H4 (cell line): ENCODE measurements at regions not wholly inside any gene's neighbourhood (a gene's known extent, or its start where the extent isn't known, plus 50 kb on each side); places are given as distances from the start of the nearest gene placed in this dataset.

Experiments used
- DNase-seq: peaks from one replicate; pipeline ENCODE4 v3.0.0-alpha.2; 2015; ENCODE audit warnings: low spot score

DNA sequence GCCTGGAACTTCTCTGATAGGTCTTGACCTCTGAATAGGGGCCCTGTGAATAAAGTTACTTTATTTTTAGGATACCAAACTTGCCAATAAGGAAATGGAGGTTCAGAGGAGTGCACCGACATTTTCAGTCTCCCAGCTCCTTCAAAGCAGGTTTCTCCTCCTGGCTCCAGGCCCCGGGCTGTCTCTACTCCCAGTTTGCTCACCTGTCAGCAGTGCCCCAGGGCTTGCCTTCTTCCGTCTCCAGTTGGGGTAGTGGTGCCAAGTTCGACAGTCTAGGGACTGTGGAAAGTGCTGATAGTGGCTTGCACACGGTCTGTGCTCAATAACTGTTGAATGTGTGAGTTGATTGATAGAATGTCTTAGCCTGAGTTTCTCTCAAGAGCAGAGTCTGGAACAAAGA is 149.2 kb downstream of the ACTL8 start:
- DNase-seq = no peak

DNA sequence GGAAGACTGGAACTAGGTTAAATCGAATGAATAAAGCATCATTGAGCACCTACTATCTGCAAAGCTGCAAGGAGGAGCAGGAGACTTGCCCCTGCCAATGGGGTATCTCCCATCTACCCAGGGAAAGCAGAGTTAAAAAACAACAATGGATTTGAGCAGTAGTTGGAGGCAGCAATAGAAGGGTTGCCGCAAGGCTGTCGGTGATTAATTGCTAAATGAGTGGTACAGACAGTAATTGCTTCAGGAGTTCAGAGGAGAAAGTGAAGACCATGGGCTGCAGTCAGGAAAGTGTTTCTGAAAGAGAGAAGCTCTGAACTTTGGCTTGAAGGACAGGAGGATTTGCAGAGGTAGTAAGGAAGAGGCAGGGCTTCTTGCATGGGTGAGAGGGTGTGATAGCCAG is 152.9 kb downstream of the ACTL8 start:
- no peak for DNase-seq

DNA sequence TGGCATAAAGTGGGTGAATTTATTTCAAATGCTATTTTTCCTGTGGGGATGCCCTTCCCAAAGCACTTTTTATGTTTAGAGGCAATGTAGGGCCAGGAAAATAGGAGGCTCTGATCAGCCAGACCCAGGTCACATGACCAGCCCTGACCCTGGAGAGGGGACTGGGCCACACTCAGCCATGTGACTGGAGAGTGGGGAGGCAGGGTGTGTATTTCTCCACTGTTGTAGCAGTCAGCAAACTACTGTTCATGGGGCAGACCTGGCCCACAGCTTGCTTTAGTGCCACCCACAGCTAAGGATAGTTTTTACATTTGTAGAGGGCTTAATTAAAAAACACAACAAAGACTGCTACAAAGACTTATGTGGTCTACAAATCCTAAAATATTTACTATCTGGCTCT is 153.8 kb downstream of the ACTL8 start:
- DNase-seq = no peak

DNA sequence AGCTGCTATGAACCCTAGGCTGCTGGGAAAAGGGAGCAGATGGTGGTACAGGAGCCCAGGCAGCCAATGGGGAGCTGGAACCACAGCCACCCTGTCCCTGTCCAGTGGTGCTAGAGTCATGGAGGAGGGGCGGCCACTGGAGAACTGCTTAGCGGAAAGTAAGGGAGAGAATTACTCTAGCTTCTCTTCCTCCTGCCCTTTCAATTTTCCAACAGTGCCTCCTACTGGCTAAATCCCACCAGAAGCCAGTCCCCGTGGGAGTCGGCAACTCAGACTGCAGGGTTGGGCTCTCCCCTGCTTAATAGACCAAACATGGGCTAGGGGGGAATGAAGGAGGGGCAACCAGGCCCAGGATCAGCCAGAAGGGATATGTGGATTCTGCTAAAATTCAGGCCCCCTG is 154.5 kb downstream of the ACTL8 start:
- DNase-seq = no peak

DNA sequence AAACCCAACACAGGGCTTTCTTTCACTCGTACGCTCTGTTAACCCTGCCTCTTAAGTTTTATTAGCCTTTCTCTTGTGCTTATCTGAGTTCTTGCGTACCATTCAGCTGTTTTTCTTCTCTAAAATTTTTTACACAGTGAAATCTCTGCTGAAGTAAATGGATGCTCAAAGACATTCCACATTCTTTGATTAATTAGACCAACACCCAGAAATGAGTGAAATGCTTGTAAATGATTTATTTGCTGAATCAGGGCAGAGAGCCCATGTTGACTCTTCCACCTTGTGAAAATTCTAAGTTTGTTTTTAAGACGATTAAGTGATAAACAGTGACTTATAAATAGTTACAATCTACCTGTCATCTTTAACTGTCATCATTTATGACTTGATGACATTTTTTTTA is 156.7 kb downstream of the ACTL8 start:
- DNase-seq = no peak

DNA sequence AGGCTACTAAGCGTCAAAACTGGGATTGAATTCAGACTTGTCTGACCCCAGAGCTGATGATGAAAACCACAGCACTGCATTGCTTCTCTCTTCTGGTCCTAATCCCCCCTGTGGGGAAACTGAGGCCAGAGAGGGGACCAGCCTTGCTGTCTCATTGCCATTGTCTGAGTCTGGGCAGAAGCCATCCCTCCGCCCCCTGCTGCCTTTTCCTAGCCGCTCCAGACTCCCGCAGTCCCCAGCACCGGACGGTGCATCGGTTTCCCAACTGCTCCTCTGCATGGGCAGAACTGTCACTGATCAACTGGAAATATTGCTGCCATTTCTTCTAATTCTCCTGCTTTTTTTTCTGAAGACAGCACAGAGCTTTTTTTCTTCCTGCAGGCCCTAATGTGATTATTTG is 157.4 kb downstream of the ACTL8 start:
- no peak for DNase-seq

DNA sequence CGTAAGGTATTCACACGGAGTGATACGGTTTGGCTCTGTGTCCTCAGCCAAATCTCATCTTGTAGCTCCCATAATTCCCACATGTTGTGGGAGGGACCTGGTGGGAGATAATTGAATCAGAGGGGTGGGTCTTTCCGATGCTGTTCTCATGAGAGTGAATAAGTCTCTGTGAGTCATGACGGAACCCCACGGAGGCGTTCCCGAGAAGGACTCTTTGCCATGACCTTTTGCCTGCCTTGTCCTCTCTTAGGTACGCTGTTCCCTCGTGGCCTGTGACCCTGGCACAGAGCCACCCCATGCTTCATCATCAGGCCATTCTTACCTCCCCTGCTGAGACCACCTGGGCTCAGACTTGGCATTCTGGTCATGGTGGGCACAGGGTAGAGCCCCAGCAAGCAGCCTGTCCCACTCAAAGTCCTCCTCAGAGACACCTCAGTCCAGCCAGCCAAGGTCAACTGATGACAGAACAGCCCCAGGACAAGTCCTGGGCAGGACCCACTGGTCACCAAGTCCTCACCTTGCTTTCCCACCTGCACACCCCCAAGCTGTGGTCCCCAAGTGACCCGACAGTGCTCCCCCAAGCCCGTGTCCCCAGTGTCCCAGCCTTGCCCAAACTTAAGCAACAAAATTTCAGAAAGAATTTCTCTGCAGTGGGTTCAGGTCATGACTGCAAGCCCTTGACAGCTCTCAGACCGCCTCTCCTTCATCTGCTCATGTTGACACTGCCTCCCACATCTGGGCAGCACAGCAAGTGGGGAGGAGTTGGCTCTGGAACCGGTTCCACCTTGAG is 158.4 kb downstream of the ACTL8 start:
- DNase-seq = no peak

DNA sequence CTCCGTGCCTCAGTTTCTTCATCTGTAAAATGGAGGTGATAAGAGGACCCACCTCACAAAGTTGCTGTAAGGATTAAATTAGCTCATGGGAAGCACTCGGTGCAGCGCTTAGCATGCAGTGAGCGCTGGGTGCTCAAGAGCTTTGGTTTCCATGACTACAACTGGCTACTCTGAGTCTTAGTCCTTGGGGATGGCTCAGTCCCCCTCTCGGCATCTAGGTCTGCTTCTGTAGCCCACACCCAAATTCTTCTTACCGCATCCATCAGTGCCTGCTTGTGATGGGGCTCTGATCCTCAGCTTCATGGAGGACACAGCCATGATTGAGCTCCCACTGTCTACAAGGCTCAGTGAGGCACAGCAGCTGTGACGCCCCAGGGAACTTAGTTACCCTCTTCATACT is 159.0 kb downstream of the ACTL8 start:
- DNase-seq = no peak

DNA sequence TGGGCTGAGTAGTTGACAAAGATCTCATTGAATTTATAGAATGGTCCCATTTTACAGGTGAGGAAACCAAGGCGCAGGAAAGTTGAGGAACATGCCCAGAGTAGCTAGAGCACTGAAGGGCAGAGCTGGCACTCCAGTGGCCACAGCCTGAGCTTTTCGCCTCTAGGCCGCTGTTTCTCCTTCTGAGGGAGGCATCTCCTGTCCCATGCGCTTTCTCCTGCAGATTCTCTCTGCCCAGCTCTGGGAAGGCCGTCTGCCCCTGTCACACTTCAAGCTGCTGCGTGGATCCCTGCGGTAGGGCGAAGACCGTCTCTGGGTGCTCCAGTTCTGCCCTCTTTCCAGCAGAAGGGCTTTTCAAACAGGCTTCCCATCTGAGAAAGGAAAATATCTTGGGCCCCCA is 159.9 kb downstream of the ACTL8 start:
- no peak for DNase-seq

DNA sequence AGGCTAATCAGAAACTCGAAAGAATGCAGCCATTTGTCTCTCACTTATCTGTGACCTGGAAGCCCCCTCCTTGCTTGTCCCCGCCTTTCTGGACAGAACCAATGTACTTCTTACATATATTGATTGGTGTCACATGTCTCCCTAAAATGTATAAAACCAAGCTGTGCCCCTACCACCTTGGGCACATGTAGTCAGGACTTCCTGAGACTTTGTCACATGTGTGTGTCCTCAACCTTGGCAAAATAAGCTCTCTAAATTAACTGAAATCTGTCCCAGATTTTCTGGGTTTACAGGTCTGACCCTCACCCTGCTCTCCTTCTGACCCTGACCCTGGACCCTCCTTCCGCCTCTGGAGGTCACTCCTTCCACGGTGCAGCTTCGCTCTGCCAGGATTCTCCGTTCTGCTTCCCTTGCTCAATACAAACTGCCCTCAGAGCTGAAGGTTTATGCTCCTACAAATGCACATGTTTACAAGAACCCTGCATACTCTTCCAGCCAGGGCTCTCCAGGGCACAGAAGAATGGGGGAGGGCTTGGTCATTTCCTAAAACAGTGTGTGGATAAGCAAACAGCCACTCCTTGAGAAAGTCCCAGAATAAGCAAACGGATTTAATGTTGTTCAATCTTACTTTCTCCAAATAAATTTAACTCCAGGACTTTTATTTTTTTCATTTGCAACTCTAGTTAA is 160.5 kb downstream of the ACTL8 start:
- DNase-seq = no peak

DNA sequence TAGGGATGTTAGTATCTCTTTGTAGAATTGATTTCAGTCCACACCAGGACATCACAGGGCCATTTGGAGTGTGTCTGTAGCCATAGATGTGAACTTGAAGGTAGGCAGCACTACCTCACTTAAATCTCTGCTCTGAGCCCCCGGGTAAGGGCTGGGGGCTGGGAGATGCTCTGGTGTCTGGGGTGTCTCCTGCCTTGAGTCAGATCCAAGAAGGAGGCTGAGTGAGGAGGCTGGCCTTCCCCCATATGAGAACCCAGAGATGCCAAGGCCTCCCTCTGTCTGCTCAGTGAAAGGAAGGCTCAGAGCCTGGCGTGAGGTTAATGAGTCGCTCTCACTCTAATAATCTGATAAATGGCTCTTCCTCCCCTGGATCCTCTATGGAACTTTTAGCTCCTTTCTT is 161.6 kb downstream of the ACTL8 start:
- DNase-seq = no peak

DNA sequence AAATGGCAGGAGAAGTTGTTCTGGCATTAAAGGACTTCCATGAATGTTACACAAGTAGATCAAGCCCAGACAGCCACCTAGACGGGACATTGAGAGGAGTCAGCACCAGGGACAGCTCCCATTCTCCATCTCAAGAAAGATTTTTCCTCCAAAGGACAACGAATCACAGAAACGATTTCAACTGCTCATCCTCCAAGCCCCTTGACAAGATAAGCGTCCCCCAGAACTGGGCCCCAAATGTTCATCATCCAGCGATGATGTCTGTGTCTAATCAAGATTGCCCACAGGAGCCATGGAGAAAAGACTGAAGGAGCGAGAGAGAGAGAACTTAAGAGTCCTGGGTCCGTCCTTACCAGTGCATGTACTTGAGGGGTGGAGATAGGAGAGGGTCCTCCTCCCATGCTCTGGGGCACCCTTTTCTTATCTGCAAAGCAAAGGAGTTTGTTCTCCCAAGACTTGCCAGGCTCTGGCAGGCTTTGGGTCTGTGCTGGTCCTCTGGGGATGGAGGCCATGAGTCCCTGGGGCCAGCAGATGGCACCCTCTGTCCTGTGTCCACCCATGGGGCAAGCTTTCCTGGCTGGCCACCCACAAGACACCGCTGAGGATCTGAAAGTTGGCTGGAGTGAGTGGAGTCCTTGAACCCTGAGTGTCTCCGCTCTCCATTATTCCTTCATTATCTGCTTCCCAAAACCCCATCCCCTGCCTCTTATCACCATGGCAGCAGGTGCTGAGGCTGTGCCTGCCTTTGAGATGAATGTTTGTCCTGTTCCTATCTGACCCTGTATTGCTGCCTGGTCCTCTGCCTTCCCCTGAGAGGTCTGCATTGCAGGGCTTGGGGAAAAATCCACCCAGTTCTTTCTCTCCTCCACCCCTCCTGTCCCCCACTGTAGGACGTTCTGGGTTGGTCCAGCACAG is 164.6 kb downstream of the ACTL8 start:
- no peak for DNase-seq

DNA sequence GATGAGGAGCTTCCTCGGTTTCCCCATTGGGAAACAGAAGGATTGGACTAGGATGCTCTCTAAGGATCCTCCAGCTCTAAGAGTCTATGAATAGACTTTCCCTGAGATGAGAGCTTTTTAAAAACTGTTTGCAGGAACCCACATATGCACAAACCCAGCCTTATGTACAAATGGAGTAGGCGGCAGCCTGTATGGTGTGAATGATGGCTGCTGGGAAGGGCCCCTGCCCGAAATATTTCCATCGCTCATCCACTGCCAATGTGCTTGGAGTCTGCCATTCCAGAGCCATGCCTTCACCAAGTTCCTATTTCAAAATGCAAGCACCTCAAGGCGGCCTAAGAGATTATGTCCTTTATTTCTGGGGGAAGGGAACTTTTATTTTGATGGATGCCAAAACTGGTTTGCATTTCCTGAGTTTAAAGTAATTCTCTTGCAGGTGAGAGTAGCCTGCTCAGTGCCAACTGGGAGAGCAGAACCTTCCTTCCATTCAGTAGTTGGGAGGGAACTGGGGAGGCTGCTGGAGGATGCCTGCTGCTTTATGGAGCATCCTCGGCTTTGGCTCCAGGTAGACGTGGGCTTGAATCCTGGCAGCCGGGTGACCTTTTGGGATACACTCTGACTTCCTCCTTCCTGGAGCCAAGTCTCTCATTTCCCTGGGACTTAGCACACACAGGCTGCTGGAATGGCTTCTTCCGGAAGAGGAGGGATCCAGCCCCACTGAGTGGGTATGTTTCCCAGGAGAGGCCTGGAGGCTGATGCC is 165.9 kb downstream of the ACTL8 start:
- DNase-seq = no peak

DNA sequence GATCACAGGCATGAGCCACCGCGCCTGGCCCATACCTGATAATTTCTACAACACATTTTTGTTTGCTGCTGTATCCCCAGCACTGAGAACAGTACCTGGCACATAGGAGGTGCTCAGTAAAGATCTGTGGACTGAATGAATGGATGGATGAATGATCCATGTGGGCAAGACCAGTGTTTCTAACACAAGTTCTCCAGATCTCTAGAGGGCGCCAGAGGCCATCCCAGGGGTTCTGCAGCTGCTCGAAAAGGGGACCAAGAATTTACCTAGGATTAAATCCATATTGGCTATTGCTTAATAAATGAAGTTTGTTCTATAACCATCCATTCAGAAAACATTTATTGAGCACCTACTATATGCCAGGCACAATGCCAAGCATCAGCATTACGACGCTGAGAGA is 167.7 kb downstream of the ACTL8 start:
- DNase-seq = no peak

DNA sequence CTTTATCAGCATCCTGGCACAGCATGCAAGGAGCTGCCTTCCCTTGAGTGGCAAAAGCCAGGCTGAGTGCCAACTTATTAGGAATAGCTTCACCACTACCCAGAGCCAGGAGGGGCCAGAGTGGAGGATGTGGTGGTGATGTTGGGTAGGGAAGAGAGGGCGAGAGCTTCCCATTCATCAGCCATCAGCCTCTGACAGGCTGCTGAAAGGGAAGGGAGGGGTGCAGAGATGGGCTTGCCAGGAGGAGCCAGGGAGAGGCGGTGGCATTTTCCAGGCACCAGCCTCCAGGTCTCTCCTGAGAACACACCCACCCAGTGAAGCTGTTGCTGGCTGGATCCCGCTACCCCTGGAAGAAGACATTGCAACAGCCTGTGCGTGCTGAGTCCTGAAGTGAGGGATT is 168.5 kb downstream of the ACTL8 start:
- DNase-seq = no peak

DNA sequence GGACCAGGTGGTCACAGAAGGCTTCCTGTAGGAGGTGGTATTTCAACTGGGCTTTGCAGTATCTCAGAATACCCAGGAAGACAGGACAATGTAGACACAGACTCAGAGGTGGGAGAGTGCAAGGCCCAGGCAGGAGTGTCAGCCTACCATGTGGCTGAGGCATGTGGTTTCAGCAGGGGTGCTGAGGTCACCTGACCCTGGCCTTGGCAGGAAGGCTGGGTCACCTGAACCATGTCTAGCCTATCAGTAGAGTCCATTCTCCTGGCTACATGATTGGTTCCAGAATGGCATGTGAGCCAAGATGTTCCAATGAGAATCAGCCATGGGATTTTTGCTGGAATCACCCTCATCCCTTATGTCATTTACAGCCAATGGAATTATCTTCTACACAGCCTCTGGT is 169.4 kb downstream of the ACTL8 start:
- DNase-seq = no peak

DNA sequence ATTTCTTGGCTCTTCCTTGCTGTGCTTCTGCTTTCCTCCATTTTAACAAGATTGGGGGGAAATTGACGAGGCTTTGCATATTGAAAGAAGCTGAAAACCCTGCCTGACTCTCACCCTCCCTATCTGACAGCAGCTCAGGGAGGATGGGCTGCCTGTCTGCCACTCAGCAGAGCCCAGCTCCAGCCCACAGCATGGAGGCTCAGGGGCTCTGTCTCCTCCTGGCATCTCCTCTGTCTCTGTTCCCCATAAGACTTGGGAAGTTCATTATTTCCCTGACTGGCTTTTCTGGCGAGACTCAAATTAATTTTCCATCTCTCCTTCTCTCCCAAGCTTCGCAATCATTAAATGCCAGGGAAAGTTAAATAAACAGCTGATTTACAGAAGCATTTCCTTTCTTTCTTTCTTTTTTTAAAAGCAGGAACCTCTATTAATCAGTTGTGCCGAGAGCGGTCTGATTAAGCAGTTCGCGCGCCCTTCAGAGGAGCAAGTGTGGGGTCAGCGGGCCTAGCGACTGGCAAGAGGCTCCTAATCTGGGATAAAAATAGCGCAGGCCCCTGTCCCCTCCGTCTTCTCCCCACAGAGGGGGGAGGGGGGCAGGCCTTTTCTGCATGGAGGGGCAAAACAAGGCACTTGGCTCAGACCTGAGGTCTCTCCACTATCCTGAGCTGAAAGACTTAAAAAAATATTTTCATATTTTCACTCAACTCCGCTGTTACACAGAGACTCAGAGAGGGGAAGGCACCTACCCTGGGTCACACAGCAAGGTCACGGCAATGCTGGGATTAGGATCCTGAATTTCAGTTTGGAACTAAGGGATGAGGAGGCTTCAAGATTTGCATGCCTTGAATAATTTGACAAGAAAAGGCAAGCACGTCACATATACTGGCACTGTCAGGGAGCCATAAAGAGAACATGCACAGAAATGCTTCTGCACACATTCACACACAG is 170.4 kb downstream of the ACTL8 start:
- DNase-seq = no peak

DNA sequence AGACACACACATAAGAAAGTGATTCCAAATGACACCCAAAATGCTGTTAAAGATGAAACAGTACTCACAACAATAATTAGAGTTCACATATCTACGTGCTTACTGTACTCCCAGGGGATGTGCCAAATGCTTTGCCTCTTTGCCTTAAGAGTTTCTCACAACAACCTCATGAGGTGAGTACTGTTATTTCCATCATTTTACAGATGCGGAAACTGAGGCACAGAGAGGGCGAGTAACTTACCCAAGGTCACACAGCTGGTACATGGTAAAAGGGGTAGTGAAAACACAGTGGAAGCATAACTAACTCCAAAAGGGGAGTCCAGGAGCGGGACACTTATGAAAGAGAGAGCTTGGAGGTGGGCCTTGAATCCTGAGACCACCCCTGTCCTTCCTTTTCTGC is 171.8 kb downstream of the ACTL8 start:
- DNase-seq = no peak

DNA sequence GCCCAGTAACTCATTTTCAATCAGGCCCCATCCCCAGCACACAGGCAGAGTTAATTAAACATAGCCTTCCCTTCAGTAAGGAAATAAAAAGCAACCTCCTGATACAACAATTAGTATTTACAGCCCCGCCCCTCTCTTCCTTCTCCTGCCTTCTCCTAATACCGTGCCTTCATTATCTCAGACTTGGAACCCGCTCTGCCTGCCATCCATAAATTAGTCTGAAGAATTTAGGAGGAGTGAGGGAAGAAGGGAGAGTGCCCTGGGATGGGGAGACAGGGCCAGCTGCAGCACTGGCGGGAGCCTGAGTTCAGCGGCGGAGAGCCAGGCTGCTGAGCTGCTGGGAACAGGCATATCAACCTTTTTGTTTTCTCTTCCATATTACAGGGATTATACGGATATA is 172.8 kb downstream of the ACTL8 start:
- no peak for DNase-seq

DNA sequence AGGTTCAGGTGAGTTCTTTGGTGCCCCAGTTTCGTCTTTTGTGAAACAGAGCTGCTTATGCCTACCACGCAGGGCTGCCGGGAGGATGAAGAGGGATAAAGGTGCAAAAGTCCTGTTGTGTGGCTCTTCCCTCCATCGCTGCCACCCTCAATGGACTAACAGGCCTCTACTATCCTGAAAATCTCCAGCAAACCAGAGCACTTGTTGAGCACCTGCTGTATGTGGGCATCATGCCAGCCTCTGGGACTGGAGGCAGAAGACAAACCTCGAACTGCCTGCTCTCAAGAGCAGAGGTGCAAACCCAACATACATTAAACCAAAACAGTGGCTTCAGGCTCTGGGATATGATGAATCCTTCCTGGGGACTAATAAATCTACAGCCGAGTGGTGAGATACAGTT is 174.1 kb downstream of the ACTL8 start:
- DNase-seq = no peak

DNA sequence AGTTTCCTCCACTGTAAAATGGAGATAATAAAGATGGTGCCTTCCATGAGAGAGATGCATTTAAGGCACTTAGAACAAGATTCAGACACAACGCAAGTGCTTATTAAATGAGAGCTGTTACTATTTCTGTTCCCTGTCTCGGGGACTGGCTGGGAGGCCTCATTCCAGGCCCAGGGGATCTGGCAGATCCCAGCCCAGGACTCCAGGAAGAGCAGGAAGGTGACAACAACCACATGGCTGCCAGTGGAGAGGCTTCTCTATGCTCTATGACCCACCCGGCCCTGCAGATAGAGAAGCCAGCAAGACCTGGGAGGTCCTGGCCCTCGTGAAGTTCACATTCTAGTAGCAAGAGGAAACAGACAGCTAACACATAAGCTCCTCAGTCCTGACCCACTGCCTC is 175.5 kb downstream of the ACTL8 start:
- DNase-seq = no peak
